ENCODE measurements at regions not wholly inside any gene's neighbourhood (a gene's known extent, or its start where the extent isn't known, plus 50 kb on each side); places are given as distances from the start of the nearest gene placed in this dataset.

DNA sequence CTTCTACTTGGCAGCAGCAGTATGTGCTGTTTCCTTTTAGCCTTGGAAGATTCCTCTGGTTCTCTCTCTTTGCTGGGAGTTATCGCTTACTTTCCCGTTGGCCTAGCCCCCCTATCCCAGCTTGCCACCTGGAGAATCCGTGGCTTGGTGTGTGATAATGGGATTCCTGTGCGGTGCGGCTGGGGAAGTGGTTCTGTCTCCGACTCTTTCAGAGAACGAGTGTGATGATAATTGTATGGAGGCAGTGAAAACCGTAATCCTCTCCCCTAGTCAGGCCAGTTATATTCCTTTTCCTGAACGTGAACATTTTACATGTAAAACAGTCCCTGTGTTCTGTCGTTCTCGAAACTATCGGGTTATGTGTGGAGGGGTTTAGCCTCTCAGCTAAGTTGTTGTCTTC is 300.1 kb upstream of the C2CD4B start:
- peaks cover 3% of the 10 kb centered on the region for H3K27me3 Mint-ChIP-seq (ENCODE audit: low read depth, poor library complexity)
- no peaks in the 10 kb centered on the region for H3K36me3 Mint-ChIP-seq (ENCODE audit: low read depth)
- TF ChIP-seq, protein P1, sequence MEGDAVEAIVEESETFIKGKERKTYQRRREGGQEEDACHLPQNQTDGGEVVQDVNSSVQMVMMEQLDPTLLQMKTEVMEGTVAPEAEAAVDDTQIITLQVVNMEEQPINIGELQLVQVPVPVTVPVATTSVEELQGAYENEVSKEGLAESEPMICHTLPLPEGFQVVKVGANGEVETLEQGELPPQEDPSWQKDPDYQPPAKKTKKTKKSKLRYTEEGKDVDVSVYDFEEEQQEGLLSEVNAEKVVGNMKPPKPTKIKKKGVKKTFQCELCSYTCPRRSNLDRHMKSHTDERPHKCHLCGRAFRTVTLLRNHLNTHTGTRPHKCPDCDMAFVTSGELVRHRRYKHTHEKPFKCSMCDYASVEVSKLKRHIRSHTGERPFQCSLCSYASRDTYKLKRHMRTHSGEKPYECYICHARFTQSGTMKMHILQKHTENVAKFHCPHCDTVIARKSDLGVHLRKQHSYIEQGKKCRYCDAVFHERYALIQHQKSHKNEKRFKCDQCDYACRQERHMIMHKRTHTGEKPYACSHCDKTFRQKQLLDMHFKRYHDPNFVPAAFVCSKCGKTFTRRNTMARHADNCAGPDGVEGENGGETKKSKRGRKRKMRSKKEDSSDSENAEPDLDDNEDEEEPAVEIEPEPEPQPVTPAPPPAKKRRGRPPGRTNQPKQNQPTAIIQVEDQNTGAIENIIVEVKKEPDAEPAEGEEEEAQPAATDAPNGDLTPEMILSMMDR (IDR thresholded peaks at IDR 0.05), result no peak
- no peak overlapping the region for H3K27ac Mint-ChIP-seq
- no peaks in the 10 kb centered on the region for H3K9me3 Mint-ChIP-seq
- H3K4me3 Mint-ChIP-seq, result no peak overlapping the region
- DNase-seq, result no peak
- H3K4me1 Mint-ChIP-seq, result peaks cover 46% of the 10 kb centered on the region

DNA sequence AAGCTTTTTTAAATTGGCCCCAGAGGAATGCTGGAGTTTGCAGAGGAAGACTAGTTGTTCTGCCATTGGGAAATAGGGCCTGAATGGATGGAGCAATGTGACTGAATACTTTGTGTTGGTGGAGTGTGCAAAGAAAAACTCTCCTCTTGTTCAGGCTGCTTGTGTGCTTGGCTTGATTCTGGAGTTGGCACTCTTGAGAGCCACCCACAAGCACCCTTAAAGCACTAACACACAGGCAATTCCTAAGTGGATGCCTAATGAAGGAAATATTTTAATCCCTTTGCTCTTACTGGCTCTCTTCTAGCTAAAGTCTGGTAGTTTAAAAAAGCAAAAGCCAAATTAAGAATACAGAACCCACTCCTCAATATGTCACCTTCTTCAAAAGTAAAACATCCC is 304.4 kb upstream of the C2CD4B start:
- H3K36me3 Mint-ChIP-seq (ENCODE audit: low read depth), result no peaks in the 10 kb centered on the region
- no peak overlapping the region for H3K4me3 Mint-ChIP-seq
- peaks cover 3% of the 10 kb centered on the region for H3K27me3 Mint-ChIP-seq (ENCODE audit: low read depth, poor library complexity)
- no peaks in the 10 kb centered on the region for H3K9me3 Mint-ChIP-seq
- TF ChIP-seq, protein P1 (IDR thresholded peaks at IDR 0.05), result no peak
- H3K4me1 Mint-ChIP-seq, result peaks cover 82% of the 10 kb centered on the region
- no peak for DNase-seq
- no peak overlapping the region for H3K27ac Mint-ChIP-seq

DNA sequence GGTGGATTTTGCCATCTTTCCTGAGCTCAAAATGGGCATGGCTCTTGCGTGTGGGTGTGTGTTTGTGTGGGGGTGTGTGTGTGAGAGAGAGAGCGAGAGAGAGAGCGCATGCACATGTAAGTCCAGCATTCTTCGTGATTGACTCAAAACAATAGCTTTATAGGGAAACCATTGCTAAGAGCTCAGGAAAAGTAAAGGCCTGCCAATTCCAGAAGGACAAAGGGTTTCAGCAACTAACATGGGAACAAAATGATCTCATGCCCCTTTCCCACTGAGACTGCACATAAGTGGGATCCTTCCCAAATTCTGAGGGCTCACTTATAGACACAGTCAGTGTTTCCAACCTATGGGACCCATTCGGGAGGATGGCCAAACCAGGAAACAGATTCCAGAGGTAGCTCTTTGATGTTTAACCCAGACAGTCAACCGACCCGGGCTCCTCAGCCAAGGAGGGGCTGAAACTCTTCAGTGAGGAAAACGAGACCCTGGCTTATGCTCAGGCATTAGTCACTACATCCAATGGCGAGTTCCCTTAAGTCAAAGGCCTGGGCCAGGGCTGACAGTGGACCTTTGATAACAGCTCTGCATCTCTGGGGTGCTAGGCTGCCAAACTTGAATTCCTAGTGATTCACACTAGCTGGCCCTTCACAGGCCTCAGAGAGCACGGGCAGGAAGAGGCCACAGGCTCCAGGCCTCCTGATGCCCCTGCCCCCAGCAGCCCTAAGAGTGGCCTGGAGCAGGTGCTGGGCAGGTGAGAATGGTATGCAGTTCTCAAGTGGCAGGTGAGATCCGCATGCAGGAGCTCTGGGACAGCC is 305.0 kb upstream of the C2CD4B start:
- TF ChIP-seq, protein P1 (IDR thresholded peaks at IDR 0.05), result no peak
- H3K27me3 Mint-ChIP-seq (ENCODE audit: low read depth, poor library complexity), result peaks cover 4% of the 10 kb centered on the region
- no peak overlapping the region for H3K4me3 Mint-ChIP-seq
- no peak overlapping the region for H3K27ac Mint-ChIP-seq
- H3K4me1 Mint-ChIP-seq, result peaks cover 82% of the 10 kb centered on the region
- no peak for DNase-seq
- no peaks in the 10 kb centered on the region for H3K9me3 Mint-ChIP-seq
- no peaks in the 10 kb centered on the region for H3K36me3 Mint-ChIP-seq (ENCODE audit: low read depth)

DNA sequence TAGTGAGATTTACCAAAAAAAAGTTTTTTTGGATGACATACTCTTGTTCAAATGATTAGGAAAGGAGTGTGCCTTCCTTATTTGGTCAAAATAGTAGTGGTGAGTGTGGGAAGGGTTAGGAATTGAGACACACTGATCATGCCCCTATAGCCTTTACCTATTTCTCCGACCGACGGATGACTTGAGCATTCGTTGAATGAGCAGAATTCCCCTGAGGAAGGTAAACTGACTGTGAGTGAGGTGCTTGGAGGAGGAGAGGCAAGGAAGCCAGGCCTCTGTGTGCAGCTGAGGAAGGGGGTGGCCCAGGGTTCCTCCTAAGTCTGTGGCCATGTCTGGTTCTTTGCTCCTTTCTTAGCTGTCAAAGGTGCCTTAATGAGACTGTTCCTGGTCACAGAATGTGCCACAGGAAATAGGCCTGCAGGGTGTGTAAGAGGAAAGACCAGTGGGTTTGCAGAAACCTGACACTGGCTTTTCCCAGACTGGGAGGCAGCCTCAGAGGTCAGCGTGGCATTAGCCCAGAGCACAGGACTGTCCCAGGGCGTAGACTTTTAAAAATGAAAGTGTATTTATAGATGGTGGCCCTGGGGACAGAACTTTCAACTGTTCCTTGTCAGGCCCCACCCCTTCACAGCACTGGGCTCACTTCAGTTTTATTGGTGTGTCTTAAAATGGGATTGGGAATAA is 307.7 kb upstream of the C2CD4B start:
- Mint-ChIP-seq H3K4me1 (peaks cover 88% of the 10 kb centered on the region), H3K27me3 (ENCODE audit: low read depth, poor library complexity) (peaks cover 4% of the 10 kb centered on the region), H3K4me3 (peak overlapping the region; percentile 37), H3K9me3 (no peaks in the 10 kb centered on the region), H3K36me3 (ENCODE audit: low read depth) (no peaks in the 10 kb centered on the region), H3K27ac (peak overlapping the region; percentile 87)
- TF ChIP-seq, protein P1 (IDR thresholded peaks at IDR 0.05), result no peak
- peak; percentile 52 for DNase-seq

DNA sequence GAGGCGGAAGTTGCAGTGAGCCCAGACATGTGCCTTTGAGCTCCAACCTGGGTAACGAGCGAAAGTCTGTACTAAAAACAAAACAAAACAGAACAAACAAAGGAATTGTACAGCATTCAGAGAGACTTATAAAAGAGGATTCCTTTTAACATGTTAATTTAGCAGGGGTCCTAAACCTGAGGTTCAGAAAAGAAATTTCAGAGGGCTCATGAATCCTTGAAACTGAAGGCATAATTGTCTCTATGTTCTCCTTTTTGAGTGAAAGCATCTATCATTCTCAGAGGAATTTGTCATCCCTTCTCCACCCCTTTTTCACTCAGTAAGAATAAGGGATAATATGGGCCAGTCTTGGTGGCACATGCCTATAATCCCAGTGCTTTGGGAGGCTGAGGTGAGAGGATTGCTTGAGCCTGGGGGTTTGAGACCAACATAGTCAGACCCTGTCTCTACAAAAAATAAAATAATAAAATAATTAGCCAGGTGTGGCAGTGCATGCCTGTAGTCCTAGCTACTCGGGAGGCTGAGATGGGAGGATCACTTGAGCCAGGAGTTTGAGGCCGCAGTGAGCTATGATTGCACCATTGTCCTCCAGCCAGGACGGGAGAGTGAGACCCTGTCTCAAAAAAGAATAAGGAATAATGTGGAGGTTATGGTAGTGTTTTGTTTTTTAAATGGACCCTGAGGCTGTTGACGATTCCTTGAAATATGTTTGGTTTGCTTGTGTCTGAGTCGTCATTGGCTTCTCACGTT is 309.1 kb upstream of the C2CD4B start:
- peaks cover 4% of the 10 kb centered on the region for H3K27me3 Mint-ChIP-seq (ENCODE audit: low read depth, poor library complexity)
- H3K27ac Mint-ChIP-seq, result no peak overlapping the region
- peaks cover 96% of the 10 kb centered on the region for H3K4me1 Mint-ChIP-seq
- no peaks in the 10 kb centered on the region for H3K9me3 Mint-ChIP-seq
- H3K4me3 Mint-ChIP-seq, result no peak overlapping the region
- TF ChIP-seq, protein P1 (IDR thresholded peaks at IDR 0.05), result no peak
- no peaks in the 10 kb centered on the region for H3K36me3 Mint-ChIP-seq (ENCODE audit: low read depth)
- no peak for DNase-seq
